Astrocyte (in vitro differentiated cells and primary cell): ENCODE measurements at regions not wholly inside any gene's neighbourhood (a gene's known extent, or its start where the extent isn't known, plus 50 kb on each side); places are given as distances from the start of the nearest gene placed in this dataset.

Experiments used
- EZH2 ChIP-seq: IDR thresholded peaks from 2 replicates; pipeline ENCODE4 v1.6.1; 2012; ENCODE audit warnings: mild to moderate bottlenecking, low read length, inconsistent platforms; ENCODE audit not compliant: insufficient read depth
- TF ChIP-seq, protein P1 (sequence below): IDR thresholded peaks from 2 replicates; pipeline ENCODE4 v1.5.1; 2011; ENCODE audit warnings: low read depth, mild to moderate bottlenecking, inconsistent platforms, low read length, moderate library complexity; ENCODE audit not compliant: insufficient read depth

- TF ChIP-seq, protein P1, sequence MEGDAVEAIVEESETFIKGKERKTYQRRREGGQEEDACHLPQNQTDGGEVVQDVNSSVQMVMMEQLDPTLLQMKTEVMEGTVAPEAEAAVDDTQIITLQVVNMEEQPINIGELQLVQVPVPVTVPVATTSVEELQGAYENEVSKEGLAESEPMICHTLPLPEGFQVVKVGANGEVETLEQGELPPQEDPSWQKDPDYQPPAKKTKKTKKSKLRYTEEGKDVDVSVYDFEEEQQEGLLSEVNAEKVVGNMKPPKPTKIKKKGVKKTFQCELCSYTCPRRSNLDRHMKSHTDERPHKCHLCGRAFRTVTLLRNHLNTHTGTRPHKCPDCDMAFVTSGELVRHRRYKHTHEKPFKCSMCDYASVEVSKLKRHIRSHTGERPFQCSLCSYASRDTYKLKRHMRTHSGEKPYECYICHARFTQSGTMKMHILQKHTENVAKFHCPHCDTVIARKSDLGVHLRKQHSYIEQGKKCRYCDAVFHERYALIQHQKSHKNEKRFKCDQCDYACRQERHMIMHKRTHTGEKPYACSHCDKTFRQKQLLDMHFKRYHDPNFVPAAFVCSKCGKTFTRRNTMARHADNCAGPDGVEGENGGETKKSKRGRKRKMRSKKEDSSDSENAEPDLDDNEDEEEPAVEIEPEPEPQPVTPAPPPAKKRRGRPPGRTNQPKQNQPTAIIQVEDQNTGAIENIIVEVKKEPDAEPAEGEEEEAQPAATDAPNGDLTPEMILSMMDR = no peak
- no peak for TF ChIP-seq EZH2
Measured at GRCh38 chr11:112534208-112534607, 273.5 kb upstream of the PLET1 start.
